GM13977 (cell line): ENCODE measurements at regions not wholly inside any gene's neighbourhood (a gene's known extent, or its start where the extent isn't known, plus 50 kb on each side); places are given as distances from the start of the nearest gene placed in this dataset.

Experiments used
- DNase-seq: peaks from one replicate; pipeline ENCODE4 v3.0.0; 2012; ENCODE audit warnings: low spot score
- in situ Hi-C: fragments of 300-500 bp; cut with MboI; formaldehyde crosslinking; loops from one replicate; pipeline ENCODE4 v1.12.0; 2022; ENCODE audit warnings: low sequenced_read_pairs, low pct_unique_long_range_greater_than_20kb, mixed read lengths, inconsistent platforms; ENCODE audit not compliant: unreplicated experiment
- TF ChIP-seq, protein P1 (sequence below): IDR thresholded peaks from 2 replicates; pipeline ENCODE4 v1.5.1; 2012; ENCODE audit warnings: mild to moderate bottlenecking, control low read depth; ENCODE audit not compliant: insufficient read depth; ENCODE audit errors: extremely low read depth, missing control alignments

- TF ChIP-seq, protein P1, sequence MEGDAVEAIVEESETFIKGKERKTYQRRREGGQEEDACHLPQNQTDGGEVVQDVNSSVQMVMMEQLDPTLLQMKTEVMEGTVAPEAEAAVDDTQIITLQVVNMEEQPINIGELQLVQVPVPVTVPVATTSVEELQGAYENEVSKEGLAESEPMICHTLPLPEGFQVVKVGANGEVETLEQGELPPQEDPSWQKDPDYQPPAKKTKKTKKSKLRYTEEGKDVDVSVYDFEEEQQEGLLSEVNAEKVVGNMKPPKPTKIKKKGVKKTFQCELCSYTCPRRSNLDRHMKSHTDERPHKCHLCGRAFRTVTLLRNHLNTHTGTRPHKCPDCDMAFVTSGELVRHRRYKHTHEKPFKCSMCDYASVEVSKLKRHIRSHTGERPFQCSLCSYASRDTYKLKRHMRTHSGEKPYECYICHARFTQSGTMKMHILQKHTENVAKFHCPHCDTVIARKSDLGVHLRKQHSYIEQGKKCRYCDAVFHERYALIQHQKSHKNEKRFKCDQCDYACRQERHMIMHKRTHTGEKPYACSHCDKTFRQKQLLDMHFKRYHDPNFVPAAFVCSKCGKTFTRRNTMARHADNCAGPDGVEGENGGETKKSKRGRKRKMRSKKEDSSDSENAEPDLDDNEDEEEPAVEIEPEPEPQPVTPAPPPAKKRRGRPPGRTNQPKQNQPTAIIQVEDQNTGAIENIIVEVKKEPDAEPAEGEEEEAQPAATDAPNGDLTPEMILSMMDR, result no peak
- no peak for DNase-seq
- in situ Hi-C loops, result no loop called here
Observed at GRCh38 chr7:83882551-83882950, 233.6 kb upstream of the SEMA3E start.

- in situ Hi-C loops, result no loop called here
- no peak for DNase-seq
- TF ChIP-seq, protein P1, result no peak
Observed at GRCh38 chr7:83879063-83879462, 230.1 kb upstream of the SEMA3E start.

- TF ChIP-seq, protein P1, result no peak
- DNase-seq, result no peak
- in situ Hi-C loops, result no loop called here
Observed at GRCh38 chr7:83878614-83879013, 229.7 kb upstream of the SEMA3E start.

- DNase-seq, result no peak
- TF ChIP-seq, protein P1, result no peak
- in situ Hi-C loops, result no loop called here
Observed at GRCh38 chr7:83876593-83876992, 227.7 kb upstream of the SEMA3E start.

GRCh38 chr7:83873459-83873858, 224.5 kb upstream of the SEMA3E start:
- TF ChIP-seq, protein P1, result no peak
- no peak for DNase-seq
- in situ Hi-C loops, result no loop called here

DNA sequence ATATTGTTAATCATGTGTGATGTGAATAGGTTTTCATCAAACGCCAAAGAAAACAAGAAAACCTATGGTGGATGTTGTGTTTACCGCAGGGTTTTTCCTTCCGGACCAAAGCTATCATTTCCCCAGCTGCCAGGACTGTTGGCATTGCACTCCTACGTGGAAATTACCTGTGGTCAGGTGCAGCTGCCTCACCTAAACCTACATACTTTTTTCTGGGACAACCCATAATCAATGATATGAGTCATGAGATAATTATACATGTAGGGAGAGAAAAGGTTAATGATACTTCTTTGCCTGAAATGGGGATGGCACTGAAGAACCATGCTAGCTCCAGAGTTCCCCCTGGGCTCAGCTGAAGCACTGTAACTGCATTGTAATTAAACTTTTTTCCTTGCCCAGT, 223.6 kb upstream of the SEMA3E start:
- in situ Hi-C loops, result no loop called here
- DNase-seq, result no peak
- TF ChIP-seq, protein P1, result no peak

DNA sequence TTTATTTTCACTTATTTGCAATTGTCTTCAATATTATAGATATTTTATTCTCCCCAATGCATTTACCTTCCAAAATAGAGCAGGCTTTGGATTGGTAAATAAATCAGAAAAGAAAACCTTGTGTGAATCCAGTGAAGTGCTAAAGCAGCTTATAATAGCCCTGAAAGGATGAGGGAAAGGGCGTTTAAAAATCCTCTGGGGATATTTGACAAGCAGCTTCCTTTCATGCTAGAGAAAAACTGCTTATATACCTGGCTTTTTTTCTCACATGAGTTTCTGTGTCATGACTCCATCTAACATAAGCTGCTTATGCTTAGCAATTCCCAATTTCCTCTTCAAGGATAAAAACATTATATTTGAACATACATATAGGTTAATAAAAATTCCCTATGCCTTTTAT, 221.6 kb upstream of the SEMA3E start:
- in situ Hi-C loops, result no loop called here
- TF ChIP-seq, protein P1, result no peak
- DNase-seq, result no peak
